ENCODE measurements at regions not wholly inside any gene's neighbourhood (a gene's known extent, or its start where the extent isn't known, plus 50 kb on each side); places are given as distances from the start of the nearest gene placed in this dataset.

- Histone ChIP-seq H3K9ac (no peak overlapping the region), H3K27me3 (ENCODE audit: insufficient read depth, low read depth) (peaks cover 32% of the 10 kb centered on the region), H3K4me3 (IDR thresholded peaks at IDR 0.05; ENCODE audit: insufficient read depth, low read depth, low read length) (no peak overlapping the region), H3K36me3 (ENCODE audit: insufficient read depth) (no peaks in the 10 kb centered on the region), H3K4me1 (ENCODE audit: low read depth, poor library complexity, severe bottlenecking) (no peaks in the 10 kb centered on the region), H4K20me1 (ENCODE audit: insufficient read depth) (no peaks in the 10 kb centered on the region), H3K4me2 (no peak overlapping the region), H2AFZ (ENCODE audit: low read depth) (no peak overlapping the region), H3K79me2 (ENCODE audit: insufficient read depth, low read depth) (no peaks in the 10 kb centered on the region), H3K27ac (no peak overlapping the region)
- no peak for TF ChIP-seq CTCF (conservative IDR thresholded peaks at IDR 0.05; ENCODE audit: low read depth, low read length)
Observed at GRCh38 chr1:37133276-37134145, 99.2 kb upstream of the GRIK3 start.

GRCh38 chr1:37134599-37134998 lies 100.3 kb upstream of the GRIK3 start:
- Histone ChIP-seq H3K79me2 (ENCODE audit: insufficient read depth, low read depth) (no peaks in the 10 kb centered on the region), H3K9ac (no peak overlapping the region), H4K20me1 (ENCODE audit: insufficient read depth) (no peaks in the 10 kb centered on the region), H3K4me2 (no peak overlapping the region), H3K27ac (no peak overlapping the region), H3K36me3 (ENCODE audit: insufficient read depth) (no peaks in the 10 kb centered on the region), H3K4me1 (ENCODE audit: low read depth, poor library complexity, severe bottlenecking) (no peaks in the 10 kb centered on the region), H3K4me3 (IDR thresholded peaks at IDR 0.05; ENCODE audit: insufficient read depth, low read depth, low read length) (no peak overlapping the region), H2AFZ (ENCODE audit: low read depth) (no peak overlapping the region), H3K27me3 (ENCODE audit: insufficient read depth, low read depth) (peaks cover 36% of the 10 kb centered on the region)
- TF ChIP-seq CTCF (conservative IDR thresholded peaks at IDR 0.05; ENCODE audit: low read depth, low read length): no peak

- H4K20me1 ChIP-seq (ENCODE audit: insufficient read depth): no peaks in the 10 kb centered on the region
- no peak for TF ChIP-seq CTCF (conservative IDR thresholded peaks at IDR 0.05; ENCODE audit: low read depth, low read length)
- no peaks in the 10 kb centered on the region for H3K79me2 ChIP-seq (ENCODE audit: insufficient read depth, low read depth)
- H3K36me3 ChIP-seq (ENCODE audit: insufficient read depth): no peaks in the 10 kb centered on the region
- H3K27ac ChIP-seq: no peak overlapping the region
- H2AFZ ChIP-seq (ENCODE audit: low read depth): no peak overlapping the region
- no peaks in the 10 kb centered on the region for H3K4me1 ChIP-seq (ENCODE audit: low read depth, poor library complexity, severe bottlenecking)
- H3K4me3 ChIP-seq (IDR thresholded peaks at IDR 0.05; ENCODE audit: insufficient read depth, low read depth, low read length): no peak overlapping the region
- H3K9ac ChIP-seq: no peak overlapping the region
- H3K27me3 ChIP-seq (ENCODE audit: insufficient read depth, low read depth): peaks cover 36% of the 10 kb centered on the region
- H3K4me2 ChIP-seq: no peak overlapping the region
Observed at GRCh38 chr1:37135032-37135431, 100.7 kb upstream of the GRIK3 start.

DNA sequence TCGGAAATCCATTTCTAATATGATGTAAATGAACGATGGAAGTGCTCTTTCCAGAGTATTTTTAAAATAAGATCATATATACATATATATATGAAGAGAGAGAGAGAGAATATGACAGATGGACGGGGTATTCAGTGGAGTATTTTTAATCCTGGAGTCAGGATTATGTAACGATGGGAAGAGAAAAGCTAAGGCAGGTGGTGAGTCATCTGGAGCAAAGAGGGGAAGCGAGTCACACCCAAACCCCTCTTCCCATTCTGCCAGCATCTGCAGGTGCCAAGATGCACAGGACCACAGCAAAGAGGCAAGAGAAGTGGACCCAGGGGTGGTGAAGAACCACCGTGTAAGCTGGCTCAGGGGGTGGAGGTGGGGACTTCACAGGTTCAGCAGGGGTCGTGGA lies 102.7 kb upstream of the GRIK3 start:
- Histone ChIP-seq H3K36me3 (ENCODE audit: insufficient read depth) (no peaks in the 10 kb centered on the region), H3K79me2 (ENCODE audit: insufficient read depth, low read depth) (no peaks in the 10 kb centered on the region)

More for the DNA sequence above, 102.7 kb upstream of the GRIK3 start:
- H3K4me1 ChIP-seq (ENCODE audit: low read depth, poor library complexity, severe bottlenecking): no peaks in the 10 kb centered on the region
- no peak overlapping the region for H2AFZ ChIP-seq (ENCODE audit: low read depth)
- peaks cover 44% of the 10 kb centered on the region for H3K27me3 ChIP-seq (ENCODE audit: insufficient read depth, low read depth)
- TF ChIP-seq CTCF (conservative IDR thresholded peaks at IDR 0.05; ENCODE audit: low read depth, low read length): no peak
- no peak overlapping the region for H3K9ac ChIP-seq
- no peak overlapping the region for H3K4me3 ChIP-seq (IDR thresholded peaks at IDR 0.05; ENCODE audit: insufficient read depth, low read depth, low read length)
- no peak overlapping the region for H3K4me2 ChIP-seq
- H4K20me1 ChIP-seq (ENCODE audit: insufficient read depth): no peaks in the 10 kb centered on the region
- H3K27ac ChIP-seq: no peak overlapping the region
